GM12892 (cell line): ENCODE measurements at regions not wholly inside any gene's neighbourhood (a gene's known extent, or its start where the extent isn't known, plus 50 kb on each side); places are given as distances from the start of the nearest gene placed in this dataset.

Experiments used
- POLR2A ChIP-seq: IDR thresholded peaks from 2 replicates; pipeline ENCODE4 v1.6.1; 2011; ENCODE audit warnings: low read depth, low read length, control low read depth
- POLR2AphosphoS5 ChIP-seq: IDR thresholded peaks from 2 replicates; pipeline ENCODE4 v1.6.1; 2011; ENCODE audit warnings: low read depth, low read length, control low read depth
- TAF1 ChIP-seq: IDR thresholded peaks from 2 replicates; pipeline ENCODE4 v1.6.1; 2011; ENCODE audit warnings: low read depth, mild to moderate bottlenecking, control low read depth, low read length, borderline replicate concordance

GRCh38 chr9:32258482-32258881, 126.0 kb upstream of the ACO1 start:
- TF ChIP-seq POLR2AphosphoS5 = no peak
- TF ChIP-seq TAF1 = no peak
- TF ChIP-seq POLR2A = no peak
